Parathyroid adenoma (tissue), 2 donors: ENCODE measurements at regions not wholly inside any gene's neighbourhood (a gene's known extent, or its start where the extent isn't known, plus 50 kb on each side); places are given as distances from the start of the nearest gene placed in this dataset.
"Not testable (repeated sequence)": the region's sequence is repeated elsewhere in the genome, so short reads cannot be mapped to it uniquely, and the experiment has no call there.

Source experiments
- H2AFZ ChIP-seq: fragments of 300-600 bp; sonication (generic); one replicate; pipeline ENCODE4 v1.7.0; 2017; ENCODE audit warnings: antibody characterized with exemption, mild to moderate bottlenecking
- H3K27ac ChIP-seq: fragments of 300-600 bp; sonication (generic); one replicate; pipeline ENCODE4 v1.7.0; 2017
- H3K27me3 ChIP-seq: fragments of 300-600 bp; sonication (generic); one replicate; pipeline ENCODE4 v1.7.0; 2017; ENCODE audit warnings: low read length; ENCODE audit not compliant: control insufficient read depth, insufficient read depth
- H3K36me3 ChIP-seq: fragments of 300-600 bp; sonication (generic); one replicate; pipeline ENCODE4 v1.7.0; 2017; ENCODE audit warnings: low read length; ENCODE audit not compliant: control insufficient read depth, insufficient read depth
- H3K4me1 ChIP-seq: fragments of 300-600 bp; sonication (generic); one replicate; pipeline ENCODE4 v1.7.0; 2017; ENCODE audit warnings: control low read depth
- H3K4me2 ChIP-seq: fragments of 300-600 bp; sonication (generic); one replicate; pipeline ENCODE4 v1.7.0; 2017; ENCODE audit warnings: low read length
- H3K4me3 ChIP-seq: fragments of 300-600 bp; sonication (generic); one replicate; pipeline ENCODE4 v1.7.0; 2017; ENCODE audit warnings: low read depth, low read length
- H3K79me2 ChIP-seq: fragments of 300-600 bp; sonication (generic); one replicate; pipeline ENCODE4 v1.7.0; 2017; ENCODE audit warnings: control low read depth
- H3K9ac ChIP-seq: fragments of 300-600 bp; sonication (generic); one replicate; pipeline ENCODE4 v1.7.0; 2017; ENCODE audit warnings: mild to moderate bottlenecking
- H3K9me3 ChIP-seq: fragments of 300-600 bp; sonication (generic); one replicate; pipeline ENCODE4 v1.7.0; 2017; ENCODE audit warnings: low read length; ENCODE audit not compliant: control insufficient read depth
- CTCF ChIP-seq: fragments of 300-600 bp; sonication (generic); IDR thresholded peaks from one replicate; pipeline ENCODE4 v1.7.0; 2017; ENCODE audit warnings: antibody characterized with exemption, mild to moderate bottlenecking
- donor health status: primary hyperparathyroidism.

GRCh38 chr18:30682672-30683071 lies 359.9 kb downstream of the DSC3 start:
- H3K9ac ChIP-seq, result no peak overlapping the region
- no peak for TF ChIP-seq CTCF

GRCh38 chr18:30679285-30679930 lies 363.1 kb downstream of the DSC3 start:
- Histone ChIP-seq H3K27ac (no peak overlapping the region), H3K79me2 (no peaks in the 10 kb centered on the region), H3K27me3 (no peaks in the 10 kb centered on the region), H3K4me3 (no peak overlapping the region), H3K4me1 (no peaks in the 10 kb centered on the region), H3K9ac (no peak overlapping the region), H3K36me3 (no peaks in the 10 kb centered on the region), H3K4me2 (no peak overlapping the region), H3K9me3 (no peaks in the 10 kb centered on the region), H2AFZ (no peak overlapping the region)
- no peak for TF ChIP-seq CTCF

More at GRCh38 chr18:30682672-30683071, 359.9 kb downstream of the DSC3 start:
- no peaks in the 10 kb centered on the region for H3K27me3 ChIP-seq
- no peaks in the 10 kb centered on the region for H3K4me1 ChIP-seq
- H3K4me2 ChIP-seq, result no peak overlapping the region
- H3K79me2 ChIP-seq, result no peaks in the 10 kb centered on the region
- H3K4me3 ChIP-seq, result no peak overlapping the region
- no peaks in the 10 kb centered on the region for H3K36me3 ChIP-seq
- no peak overlapping the region for H2AFZ ChIP-seq
- no peaks in the 10 kb centered on the region for H3K9me3 ChIP-seq
- H3K27ac ChIP-seq, result no peak overlapping the region

GRCh38 chr18:30677813-30678212 lies 364.7 kb downstream of the DSC3 start:
- not testable (repeated sequence) for H3K4me2 ChIP-seq, H3K36me3 ChIP-seq, H2AFZ ChIP-seq, H3K4me3 ChIP-seq, H3K27ac ChIP-seq, H3K9ac ChIP-seq, H3K79me2 ChIP-seq, H3K9me3 ChIP-seq, H3K4me1 ChIP-seq, H3K27me3 ChIP-seq

GRCh38 chr18:30676053-30676480 lies 366.5 kb downstream of the DSC3 start:
- no peaks in the 10 kb centered on the region for H3K9me3 ChIP-seq
- no peaks in the 10 kb centered on the region for H3K27me3 ChIP-seq
- TF ChIP-seq CTCF, result no peak
- H3K4me1 ChIP-seq, result no peaks in the 10 kb centered on the region
- no peak overlapping the region for H2AFZ ChIP-seq
- H3K4me2 ChIP-seq, result no peak overlapping the region
- no peaks in the 10 kb centered on the region for H3K36me3 ChIP-seq
- H3K27ac ChIP-seq, result no peak overlapping the region
- H3K79me2 ChIP-seq, result no peaks in the 10 kb centered on the region
- no peak overlapping the region for H3K9ac ChIP-seq
- no peak overlapping the region for H3K4me3 ChIP-seq

GRCh38 chr18:30675493-30675892 lies 367.0 kb downstream of the DSC3 start:
- Histone ChIP-seq H3K27ac (no peak overlapping the region), H3K27me3 (no peaks in the 10 kb centered on the region), H3K36me3 (no peaks in the 10 kb centered on the region), H3K4me1 (no peaks in the 10 kb centered on the region), H3K9ac (no peak overlapping the region), H3K9me3 (no peaks in the 10 kb centered on the region), H3K79me2 (no peaks in the 10 kb centered on the region), H3K4me2 (no peak overlapping the region), H2AFZ (no peak overlapping the region), H3K4me3 (no peak overlapping the region)
- no peak for TF ChIP-seq CTCF
